ENCODE measurements at regions not wholly inside any gene's neighbourhood (a gene's known extent, or its start where the extent isn't known, plus 50 kb on each side); places are given as distances from the start of the nearest gene placed in this dataset.

DNA sequence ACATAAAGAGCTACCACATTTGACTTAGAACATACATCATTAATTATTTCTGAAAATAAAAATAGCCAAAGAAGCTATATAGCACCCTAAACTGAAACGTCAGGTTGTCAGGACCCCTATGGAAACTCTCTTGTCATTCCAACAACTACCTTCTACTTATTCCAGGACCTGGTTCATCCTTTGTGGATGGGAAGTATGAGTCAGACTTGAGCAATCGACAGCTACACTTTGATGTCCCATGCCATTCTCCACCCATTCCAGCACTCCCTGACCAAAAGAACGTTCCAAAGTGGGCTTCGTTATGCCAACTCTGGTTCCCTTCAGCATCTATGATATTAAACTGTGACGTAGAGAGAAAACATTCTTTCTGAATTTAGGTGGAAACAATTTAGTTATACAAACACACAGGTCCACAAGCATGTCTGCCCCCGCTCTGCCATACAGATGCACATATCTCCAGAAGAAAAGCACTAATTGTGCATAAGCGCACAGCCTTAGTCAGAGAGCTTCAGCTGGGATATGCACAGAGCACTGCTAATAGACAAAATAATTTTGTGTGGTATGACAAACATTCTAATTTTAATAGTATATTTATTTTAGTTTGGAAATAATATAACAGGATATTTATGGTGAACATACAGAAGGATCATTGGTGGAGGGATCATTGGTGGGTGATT lies 723.1 kb upstream of the B3GALT2 start:
- no peaks in the 10 kb centered on the region for H3K27me3 ChIP-seq
- no peaks in the 10 kb centered on the region for H3K4me1 ChIP-seq (ENCODE audit: insufficient read depth)
- no peak overlapping the region for H3K4me2 ChIP-seq
- no peak for DNase-seq (ENCODE audit: low spot score)
- H3K36me3 ChIP-seq (replicated peaks; ENCODE audit: insufficient read depth, low read depth): no peaks in the 10 kb centered on the region
- H3K9me2 ChIP-seq (replicated peaks; ENCODE audit: insufficient read depth): no peaks in the 10 kb centered on the region
- no peak overlapping the region for H2AFZ ChIP-seq
- H3K27ac ChIP-seq: no peak overlapping the region
- TF ChIP-seq, protein P1, sequence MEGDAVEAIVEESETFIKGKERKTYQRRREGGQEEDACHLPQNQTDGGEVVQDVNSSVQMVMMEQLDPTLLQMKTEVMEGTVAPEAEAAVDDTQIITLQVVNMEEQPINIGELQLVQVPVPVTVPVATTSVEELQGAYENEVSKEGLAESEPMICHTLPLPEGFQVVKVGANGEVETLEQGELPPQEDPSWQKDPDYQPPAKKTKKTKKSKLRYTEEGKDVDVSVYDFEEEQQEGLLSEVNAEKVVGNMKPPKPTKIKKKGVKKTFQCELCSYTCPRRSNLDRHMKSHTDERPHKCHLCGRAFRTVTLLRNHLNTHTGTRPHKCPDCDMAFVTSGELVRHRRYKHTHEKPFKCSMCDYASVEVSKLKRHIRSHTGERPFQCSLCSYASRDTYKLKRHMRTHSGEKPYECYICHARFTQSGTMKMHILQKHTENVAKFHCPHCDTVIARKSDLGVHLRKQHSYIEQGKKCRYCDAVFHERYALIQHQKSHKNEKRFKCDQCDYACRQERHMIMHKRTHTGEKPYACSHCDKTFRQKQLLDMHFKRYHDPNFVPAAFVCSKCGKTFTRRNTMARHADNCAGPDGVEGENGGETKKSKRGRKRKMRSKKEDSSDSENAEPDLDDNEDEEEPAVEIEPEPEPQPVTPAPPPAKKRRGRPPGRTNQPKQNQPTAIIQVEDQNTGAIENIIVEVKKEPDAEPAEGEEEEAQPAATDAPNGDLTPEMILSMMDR (IDR thresholded peaks at IDR 0.05; ENCODE audit: poor library complexity): no peak
- TF ChIP-seq EZH2phosphoT487 (IDR thresholded peaks at IDR 0.05; ENCODE audit: low read depth, severe bottlenecking, unreplicated experiment) (no peak), EZH2 (IDR thresholded peaks at IDR 0.05; ENCODE audit: borderline replicate concordance) (no peak)
- WGBS (ENCODE audit: low lambda C conversion rate, missing lambda C conversion rate): 77% methylated on average over 7 of the region's 7 CpGs
- H4K20me1 ChIP-seq (ENCODE audit: insufficient read depth, poor library complexity, severe bottlenecking): no peaks in the 10 kb centered on the region
- no peak overlapping the region for H3K4me3 ChIP-seq
- H3K79me2 ChIP-seq: no peaks in the 10 kb centered on the region
- no peaks in the 10 kb centered on the region for H3K9me3 ChIP-seq (ENCODE audit: low read depth)

- no peaks in the 10 kb centered on the region for H3K27me3 ChIP-seq
- no peak overlapping the region for H3K27ac ChIP-seq
- no peaks in the 10 kb centered on the region for H3K36me3 ChIP-seq (replicated peaks; ENCODE audit: insufficient read depth, low read depth)
- H3K9me3 ChIP-seq (ENCODE audit: low read depth): no peaks in the 10 kb centered on the region
- H3K4me3 ChIP-seq: no peak overlapping the region
- no peaks in the 10 kb centered on the region for H3K4me1 ChIP-seq (ENCODE audit: insufficient read depth)
- no peak overlapping the region for H3K4me2 ChIP-seq
- 72% methylated on average over 5 of the region's 5 CpGs for WGBS (ENCODE audit: low lambda C conversion rate, missing lambda C conversion rate)
- no peak for DNase-seq (ENCODE audit: low spot score)
- TF ChIP-seq EZH2phosphoT487 (IDR thresholded peaks at IDR 0.05; ENCODE audit: low read depth, severe bottlenecking, unreplicated experiment): no peak
- TF ChIP-seq, protein P1 (IDR thresholded peaks at IDR 0.05; ENCODE audit: poor library complexity): no peak
- no peak for TF ChIP-seq EZH2 (IDR thresholded peaks at IDR 0.05; ENCODE audit: borderline replicate concordance)
- no peaks in the 10 kb centered on the region for H3K9me2 ChIP-seq (replicated peaks; ENCODE audit: insufficient read depth)
- no peaks in the 10 kb centered on the region for H4K20me1 ChIP-seq (ENCODE audit: insufficient read depth, poor library complexity, severe bottlenecking)
- H2AFZ ChIP-seq: no peak overlapping the region
- H3K79me2 ChIP-seq: no peaks in the 10 kb centered on the region
Measured at GRCh38 chr1:193905288-193906085, 719.1 kb upstream of the B3GALT2 start.

- H3K79me2 ChIP-seq: no peaks in the 10 kb centered on the region
- TF ChIP-seq EZH2phosphoT487 (IDR thresholded peaks at IDR 0.05; ENCODE audit: low read depth, severe bottlenecking, unreplicated experiment) (no peak), EZH2 (IDR thresholded peaks at IDR 0.05; ENCODE audit: borderline replicate concordance) (no peak)
- TF ChIP-seq, protein P1 (IDR thresholded peaks at IDR 0.05; ENCODE audit: poor library complexity): no peak
- H3K4me2 ChIP-seq: no peak overlapping the region
- no peaks in the 10 kb centered on the region for H3K9me2 ChIP-seq (replicated peaks; ENCODE audit: insufficient read depth)
- no peak for DNase-seq (ENCODE audit: low spot score)
- H3K4me1 ChIP-seq (ENCODE audit: insufficient read depth): no peaks in the 10 kb centered on the region
- WGBS (ENCODE audit: low lambda C conversion rate, missing lambda C conversion rate): 88% methylated on average over 2 of the region's 2 CpGs
- H3K27ac ChIP-seq: no peak overlapping the region
- H3K9me3 ChIP-seq (ENCODE audit: low read depth): no peaks in the 10 kb centered on the region
- no peak overlapping the region for H2AFZ ChIP-seq
- H3K36me3 ChIP-seq (replicated peaks; ENCODE audit: insufficient read depth, low read depth): no peaks in the 10 kb centered on the region
- no peak overlapping the region for H3K4me3 ChIP-seq
- H4K20me1 ChIP-seq (ENCODE audit: insufficient read depth, poor library complexity, severe bottlenecking): no peaks in the 10 kb centered on the region
- no peaks in the 10 kb centered on the region for H3K27me3 ChIP-seq
Measured at GRCh38 chr1:193891788-193892187, 705.4 kb upstream of the B3GALT2 start.
